Astrocyte (in vitro differentiated cells and primary cell): ENCODE measurements at regions not wholly inside any gene's neighbourhood (a gene's known extent, or its start where the extent isn't known, plus 50 kb on each side); places are given as distances from the start of the nearest gene placed in this dataset.

Source experiments
- CTCF ChIP-seq: IDR thresholded peaks from 2 replicates; pipeline ENCODE4 v1.5.1; 2011; ENCODE audit warnings: low read depth, mild to moderate bottlenecking, inconsistent platforms, low read length, moderate library complexity; ENCODE audit not compliant: insufficient read depth
- EZH2 ChIP-seq: IDR thresholded peaks from 2 replicates; pipeline ENCODE4 v1.6.1; 2012; ENCODE audit warnings: mild to moderate bottlenecking, low read length, inconsistent platforms; ENCODE audit not compliant: insufficient read depth

- no peak for TF ChIP-seq CTCF
- no peak for TF ChIP-seq EZH2
Observed at GRCh38 chr3:30306896-30307295, 299.5 kb upstream of the TGFBR2 start.
